ENCODE measurements at regions not wholly inside any gene's neighbourhood (a gene's known extent, or its start where the extent isn't known, plus 50 kb on each side); places are given as distances from the start of the nearest gene placed in this dataset.

DNA sequence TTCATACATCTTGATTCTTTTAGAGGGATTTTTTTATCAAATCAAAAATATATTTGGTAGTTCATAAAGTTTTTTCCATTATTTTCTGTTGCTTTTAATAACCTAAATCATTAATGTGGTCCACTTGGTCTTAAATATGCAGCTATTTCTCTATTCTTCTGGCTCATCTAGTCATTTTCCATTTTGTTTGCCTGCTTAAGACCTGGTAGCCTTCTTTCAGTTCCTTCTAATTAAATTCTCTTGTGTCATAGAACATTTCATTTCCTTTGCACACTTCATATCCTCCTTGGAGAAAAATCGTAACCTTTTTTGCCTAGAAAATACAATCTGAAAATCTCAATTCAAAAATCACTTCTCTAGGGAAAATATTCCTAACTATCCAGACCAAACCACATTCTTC lies 387.0 kb downstream of the LRFN5 start:
- DNase-seq (ENCODE audit: low read depth), result no peak

DNA sequence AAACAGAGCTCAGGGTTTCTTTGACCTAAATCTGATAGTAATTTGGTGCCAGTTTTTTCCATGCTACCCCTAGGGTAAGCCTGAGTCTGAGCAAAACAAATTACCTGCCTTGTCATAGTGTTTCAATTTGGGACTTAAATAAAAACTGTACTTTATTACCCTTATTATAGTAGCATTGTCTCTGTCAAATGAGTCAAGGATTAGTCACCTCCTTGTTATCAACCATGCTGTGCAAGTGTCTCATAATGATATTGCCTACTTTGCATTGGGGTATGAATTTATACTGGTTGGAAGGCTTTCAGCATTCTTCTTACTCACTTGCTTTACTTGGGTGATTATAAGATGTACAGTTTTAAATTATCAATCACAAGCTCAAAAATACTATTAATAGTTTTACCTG lies 380.0 kb downstream of the LRFN5 start:
- DNase-seq (ENCODE audit: low read depth), result peak; percentile 15

DNA sequence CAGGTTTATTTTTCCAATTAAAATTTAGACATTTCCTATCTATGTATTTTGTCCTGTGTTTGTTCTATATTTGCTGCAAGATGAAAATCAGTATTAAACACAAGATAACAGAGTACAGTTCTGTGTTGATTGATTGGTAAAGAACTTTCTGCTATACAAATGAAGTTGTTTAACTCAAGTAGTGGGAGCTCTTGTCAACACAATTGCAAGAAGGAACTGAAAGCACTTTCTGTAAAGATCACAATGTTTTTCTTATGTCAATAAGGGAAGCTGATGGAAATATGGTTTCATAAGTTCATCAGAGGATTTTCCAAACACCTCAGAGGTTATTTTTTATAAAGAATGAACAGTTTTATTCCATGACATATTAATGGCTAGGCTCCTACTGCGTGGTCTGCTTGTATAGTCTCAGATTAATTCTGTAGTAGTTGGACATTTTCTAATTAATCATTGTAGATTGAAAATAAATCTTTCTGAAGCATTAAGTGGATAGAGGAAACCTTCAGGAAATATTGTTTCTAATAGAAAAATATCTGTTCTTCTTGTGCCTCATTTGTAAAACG lies 379.5 kb downstream of the LRFN5 start:
- no peak for DNase-seq (ENCODE audit: low read depth)

DNA sequence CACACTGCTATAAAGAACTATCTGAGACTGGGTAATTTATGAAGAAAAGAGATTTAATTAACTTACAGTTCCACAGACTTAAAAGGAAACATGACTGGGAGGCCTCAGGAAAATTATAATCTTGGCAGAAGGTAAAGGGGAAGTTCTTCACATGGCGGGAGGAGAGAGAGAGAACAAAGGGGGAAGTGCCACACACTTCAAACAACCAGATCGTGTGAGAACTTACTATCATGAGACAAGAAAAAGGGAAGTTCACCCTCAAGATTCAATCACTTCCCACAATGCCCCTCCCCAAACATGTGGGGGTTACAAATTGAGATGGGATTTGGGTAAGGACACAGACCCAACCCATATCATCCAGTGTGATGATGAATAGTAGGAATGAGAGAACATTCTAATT lies 366.5 kb downstream of the LRFN5 start:
- no peak for DNase-seq (ENCODE audit: low read depth)

DNA sequence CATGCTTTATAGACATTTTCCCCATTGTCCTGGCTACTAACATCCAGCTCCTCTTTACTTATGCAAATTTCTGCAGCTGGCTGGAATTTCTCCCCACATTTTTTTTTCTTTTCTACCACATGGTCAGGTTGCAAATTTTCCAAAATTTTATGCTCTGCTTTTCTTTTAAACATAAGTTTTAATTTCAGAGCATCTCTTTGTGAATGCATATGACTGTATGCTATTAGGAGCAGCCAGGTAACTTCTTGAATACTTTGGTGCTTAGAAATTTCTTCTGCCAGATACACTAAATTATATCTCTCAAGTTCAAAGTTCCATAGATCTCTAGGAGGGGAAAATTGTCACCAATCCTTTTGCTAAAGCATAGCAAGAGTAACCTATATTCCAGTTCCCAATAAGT lies 365.9 kb downstream of the LRFN5 start:
- no peak for DNase-seq (ENCODE audit: low read depth)

DNA sequence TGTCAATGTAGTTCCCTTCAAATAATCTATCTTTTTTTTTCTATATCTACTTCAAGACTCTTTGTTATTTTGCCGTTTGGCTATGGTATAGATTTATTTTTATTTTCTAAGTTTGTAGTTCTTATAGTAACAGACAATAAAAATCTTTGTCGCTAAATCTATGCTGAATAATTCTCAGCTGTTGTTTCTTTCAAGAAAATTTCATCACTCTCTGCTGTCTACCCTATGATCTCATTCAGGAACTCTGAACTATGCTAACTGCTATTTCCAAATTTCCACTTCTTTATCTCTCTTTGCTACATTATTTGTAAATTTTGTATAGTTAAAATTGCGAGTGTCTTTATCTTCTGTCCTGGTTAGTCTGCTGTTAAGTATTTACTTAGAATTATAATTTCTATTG lies 353.6 kb downstream of the LRFN5 start:
- DNase-seq (ENCODE audit: low read depth), result no peak

DNA sequence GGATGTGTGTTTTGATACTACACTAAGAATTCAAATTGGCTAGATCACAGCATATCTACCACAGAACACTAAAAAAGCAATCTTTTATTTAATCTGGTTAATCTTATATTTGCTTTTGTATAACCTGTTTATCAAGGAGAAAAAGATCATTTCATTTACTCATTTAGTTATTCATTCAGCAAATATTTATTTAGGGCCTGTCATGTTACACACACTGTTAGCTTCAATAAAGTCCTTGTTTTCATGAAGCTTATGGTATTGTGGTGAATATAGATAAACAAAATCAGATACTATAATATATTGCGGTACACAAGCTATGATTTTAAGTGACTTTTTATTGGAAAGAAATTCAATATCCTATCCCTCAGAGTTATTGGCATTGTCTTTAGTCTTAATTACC lies 350.8 kb downstream of the LRFN5 start:
- no peak for DNase-seq (ENCODE audit: low read depth)

All from iris pigment epithelial cell (primary cell).